Adrenal gland (tissue), 9 donors: ENCODE measurements at regions not wholly inside any gene's neighbourhood (a gene's known extent, or its start where the extent isn't known, plus 50 kb on each side); places are given as distances from the start of the nearest gene placed in this dataset.

Source experiments
- DNase-seq, 7 donors: peaks; one replicate each; pipeline ENCODE4 v3.0.0-alpha.2; 2019 to 2020
- H3K27ac ChIP-seq, 5 donors: fragments of 200-600 bp; sonication (generic) in 4 of 5; 1 replicate in 3 of 5; 2 replicates in 2 of 5; pipeline versions ENCODE4 v1.5.1 to v1.8.0; 2016 to 2020; ENCODE audit warnings: mild to moderate bottlenecking in 1 of 5
- H3K27me3 ChIP-seq: fragments of 200-600 bp; 2 replicates; pipeline ENCODE4 v1.8.0; 2021
- H3K36me3 ChIP-seq, 2 donors: fragments of 200-600 bp; replicated peaks in 1 of 2; 1 replicate in 1 of 2; 2 replicates in 1 of 2; pipeline versions ENCODE4 v1.5.1 to v1.8.0; 2018 to 2022
- H3K4me1 ChIP-seq, 2 donors: fragments of 200-600 bp; replicated peaks in 1 of 2; 1 replicate in 1 of 2; 2 replicates in 1 of 2; pipeline versions ENCODE4 v1.5.1 to v1.8.0; 2018 to 2021
- H3K4me3 ChIP-seq, 4 donors: fragments of 200-600 bp; sonication (generic) in 3 of 4; one replicate each; pipeline ENCODE4 v1.5.1; 2016 to 2018
- H3K9me3 ChIP-seq, 3 donors: fragments of 200-600 bp; sonication (generic) in 1 of 3; replicated peaks in 1 of 3; 1 replicate in 2 of 3; 2 replicates in 1 of 3; pipeline versions ENCODE4 v1.5.1 to v1.8.0; 2016 to 2021
- CTCF ChIP-seq, 6 experiments: fragments of 450-650 bp in 4 of 6; fragments of 200-600 bp in 2 of 6; sonication (generic) in 1 of 6; IDR thresholded peaks; 1 replicate in 5 of 6; 2 replicates in 1 of 6; pipeline versions ENCODE4 v1.5.1 to v1.8.0; 2016 to 2021; ENCODE audit warnings: antibody characterized with exemption in 6 of 6, mild to moderate bottlenecking in 2 of 6, moderate library complexity in 1 of 6
- POLR2A ChIP-seq, 2 donors: fragments of 450-650 bp; IDR thresholded peaks; one replicate each; pipeline ENCODE4 v1.6.1; 2017; ENCODE audit warnings: antibody characterized with exemption in 2 of 2, mild to moderate bottlenecking in 2 of 2, moderate library complexity in 1 of 2
- WGBS, 4 donors: extraction: QIAGEN DNeasy Blood & Tissue Kit in 2 of 4; methylation state at CpG; one replicate each; pipeline versions ENCODE4 v1.1.5 to v1.1.7; 2013 to 2017; 5-methylcytosine and 5-hydroxymethylcytosine counted together
- intact Hi-C, 2 donors: fragments of 100-400 bp; cut with DNase I; formaldehyde crosslinking; loops; one replicate each; pipeline versions ENCODE4 v1.14.1 to v1.15.0; 2022 to 2023
- donor health status: healthy with polysubstance abuse.
- donor health status: Bipolar disorder and iron deficiency.
- donor health status: DM: yes; HTN: yes; CAD: no.
- donor health status: DM: no; HTN: no; CAD: no.
- donor health status: DM: no; HTN: no; CAD: no.

- no peaks in the 10 kb centered on the region for H3K36me3 ChIP-seq
Measured at GRCh38 chr7:57384380-57384779, 65.6 kb upstream of the ZNF716 start.

GRCh38 chr7:57385668-57386067, 64.3 kb upstream of the ZNF716 start:
- Histone ChIP-seq H3K36me3 (no peaks in the 10 kb centered on the region), H3K4me1 (no peaks in the 10 kb centered on the region), H3K4me3 (no peak overlapping the region), H3K27ac (no peak overlapping the region), H3K27me3 (no peaks in the 10 kb centered on the region), H3K9me3 (no peaks in the 10 kb centered on the region)
- TF ChIP-seq CTCF (IDR thresholded peaks at IDR 0.05) = no peak
- TF ChIP-seq POLR2A (IDR thresholded peaks at IDR 0.05) = no peak
- 74 to 89% (median 82%) methylated on average over 3 to 5 of the region's 5 CpGs for WGBS, 4 donors
- no peak for DNase-seq
- intact Hi-C loops = no loop called here

More at GRCh38 chr7:57384380-57384779, 65.6 kb upstream of the ZNF716 start:
- 83 to 88% (median 84%) methylated on average over 7 to 9 of the region's 9 CpGs for WGBS, 4 donors
- DNase-seq = no peak
- Histone ChIP-seq H3K27me3 (no peaks in the 10 kb centered on the region), H3K4me1 (no peaks in the 10 kb centered on the region), H3K4me3 (no peak overlapping the region), H3K27ac (no peak overlapping the region), H3K9me3 (no peaks in the 10 kb centered on the region)
- intact Hi-C loops = no loop called here
- TF ChIP-seq CTCF (IDR thresholded peaks at IDR 0.05) (no peak), POLR2A (IDR thresholded peaks at IDR 0.05) (no peak)

- no peak for DNase-seq
- no peaks in the 10 kb centered on the region for H3K36me3 ChIP-seq
- H3K27me3 ChIP-seq = no peaks in the 10 kb centered on the region
- H3K27ac ChIP-seq = no peak overlapping the region
- H3K4me3 ChIP-seq = no peak overlapping the region
- no peak for TF ChIP-seq CTCF (IDR thresholded peaks at IDR 0.05)
- no peak for TF ChIP-seq POLR2A (IDR thresholded peaks at IDR 0.05)
- 76 to 91% (median 85%) methylated on average over 5 to 7 of the region's 7 CpGs for WGBS, 4 donors
- H3K4me1 ChIP-seq = no peaks in the 10 kb centered on the region
- intact Hi-C loops = no loop called here
- no peaks in the 10 kb centered on the region for H3K9me3 ChIP-seq
Measured at GRCh38 chr7:57388761-57389160, 61.2 kb upstream of the ZNF716 start.

- H3K4me1 ChIP-seq = no peaks in the 10 kb centered on the region
- 79 to 88% (median 86%) methylated on average over 6 to 14 of the region's 14 CpGs for WGBS, 4 donors
- no peak overlapping the region for H3K4me3 ChIP-seq
- intact Hi-C loops = no loop called here
- no peaks in the 10 kb centered on the region for H3K27me3 ChIP-seq
- TF ChIP-seq CTCF (IDR thresholded peaks at IDR 0.05) (no peak), POLR2A (IDR thresholded peaks at IDR 0.05) (no peak)
- no peaks in the 10 kb centered on the region for H3K9me3 ChIP-seq
- no peaks in the 10 kb centered on the region for H3K36me3 ChIP-seq
- DNase-seq = peak in 1 of 7 donors; percentile 30
- no peak overlapping the region for H3K27ac ChIP-seq
Measured at GRCh38 chr7:57398548-57398947, 51.4 kb upstream of the ZNF716 start.
